ENCODE measurements at regions not wholly inside any gene's neighbourhood (a gene's known extent, or its start where the extent isn't known, plus 50 kb on each side); places are given as distances from the start of the nearest gene placed in this dataset.

- Histone ChIP-seq H3K27me3 (ENCODE audit: insufficient read depth, low read length) (no peaks in the 10 kb centered on the region), H3K9me3 (ENCODE audit: insufficient read depth, low read depth, low read length) (no peaks in the 10 kb centered on the region), H2AFZ (ENCODE audit: low read depth, low read length) (no peak overlapping the region), H3K79me2 (ENCODE audit: insufficient read depth, low read length) (no peaks in the 10 kb centered on the region), H4K20me1 (ENCODE audit: insufficient read depth, low read length) (no peaks in the 10 kb centered on the region), H3K4me3 (ENCODE audit: insufficient read depth, low read depth, low read length) (no peak overlapping the region), H3K36me3 (ENCODE audit: insufficient read depth, low read length) (no peaks in the 10 kb centered on the region), H3K27ac (ENCODE audit: low read depth, low read length) (no peak overlapping the region), H3K9ac (ENCODE audit: low read length) (no peak overlapping the region), H3K4me2 (ENCODE audit: low read length) (no peak overlapping the region), H3K4me1 (ENCODE audit: insufficient read depth, low read length) (peaks cover 9% of the 10 kb centered on the region)
- Mint-ChIP-seq H3K9me3 (ENCODE audit: unreplicated experiment) (no peaks in the 10 kb centered on the region), H3K27ac (ENCODE audit: unreplicated experiment) (no peak overlapping the region), H3K4me1 (ENCODE audit: low read depth, unreplicated experiment) (peaks cover 21% of the 10 kb centered on the region), H3K27me3 (ENCODE audit: low read depth, unreplicated experiment) (no peaks in the 10 kb centered on the region), H3K4me3 (ENCODE audit: unreplicated experiment) (no peak overlapping the region), H3K36me3 (ENCODE audit: low read depth, unreplicated experiment) (no peaks in the 10 kb centered on the region)
- TF ChIP-seq EZH2 (IDR thresholded peaks at IDR 0.05; ENCODE audit: insufficient read depth, low read length): no peak
- no peak for TF ChIP-seq CTCF (IDR thresholded peaks at IDR 0.05; ENCODE audit: insufficient read depth, low read depth, low read length)
- FAIRE-seq: no peak
- DNase-seq (ENCODE audit: low read depth): no peak
Measured at GRCh38 chr17:13398091-13398490, 203.6 kb downstream of the HS3ST3A1 start.

GRCh38 chr17:13395862-13396261 is 205.9 kb downstream of the HS3ST3A1 start:
- Histone ChIP-seq H3K27me3 (ENCODE audit: insufficient read depth, low read length) (no peaks in the 10 kb centered on the region), H2AFZ (ENCODE audit: low read depth, low read length) (no peak overlapping the region), H3K9ac (ENCODE audit: low read length) (no peak overlapping the region), H3K4me2 (ENCODE audit: low read length) (no peak overlapping the region), H3K27ac (ENCODE audit: low read depth, low read length) (no peak overlapping the region), H4K20me1 (ENCODE audit: insufficient read depth, low read length) (no peaks in the 10 kb centered on the region), H3K36me3 (ENCODE audit: insufficient read depth, low read length) (no peaks in the 10 kb centered on the region), H3K79me2 (ENCODE audit: insufficient read depth, low read length) (no peaks in the 10 kb centered on the region), H3K4me3 (ENCODE audit: insufficient read depth, low read depth, low read length) (no peak overlapping the region), H3K9me3 (ENCODE audit: insufficient read depth, low read depth, low read length) (no peaks in the 10 kb centered on the region), H3K4me1 (ENCODE audit: insufficient read depth, low read length) (peaks cover 9% of the 10 kb centered on the region)
- no peaks in the 10 kb centered on the region for H3K9me3 Mint-ChIP-seq (ENCODE audit: unreplicated experiment)
- FAIRE-seq: no peak
- H3K4me1 Mint-ChIP-seq (ENCODE audit: low read depth, unreplicated experiment): peaks cover 21% of the 10 kb centered on the region
- no peaks in the 10 kb centered on the region for H3K36me3 Mint-ChIP-seq (ENCODE audit: low read depth, unreplicated experiment)
- TF ChIP-seq CTCF (IDR thresholded peaks at IDR 0.05; ENCODE audit: insufficient read depth, low read depth, low read length) (no peak), EZH2 (IDR thresholded peaks at IDR 0.05; ENCODE audit: insufficient read depth, low read length) (no peak)
- DNase-seq (ENCODE audit: low read depth): peak; percentile 62
- no peak overlapping the region for H3K4me3 Mint-ChIP-seq (ENCODE audit: unreplicated experiment)
- no peaks in the 10 kb centered on the region for H3K27me3 Mint-ChIP-seq (ENCODE audit: low read depth, unreplicated experiment)
- no peak overlapping the region for H3K27ac Mint-ChIP-seq (ENCODE audit: unreplicated experiment)

- no peaks in the 10 kb centered on the region for H3K27me3 Mint-ChIP-seq (ENCODE audit: low read depth, unreplicated experiment)
- Histone ChIP-seq H3K27me3 (ENCODE audit: insufficient read depth, low read length) (no peaks in the 10 kb centered on the region), H2AFZ (ENCODE audit: low read depth, low read length) (no peak overlapping the region), H3K79me2 (ENCODE audit: insufficient read depth, low read length) (no peaks in the 10 kb centered on the region), H4K20me1 (ENCODE audit: insufficient read depth, low read length) (no peaks in the 10 kb centered on the region), H3K4me1 (ENCODE audit: insufficient read depth, low read length) (peaks cover 9% of the 10 kb centered on the region), H3K4me2 (ENCODE audit: low read length) (no peak overlapping the region), H3K27ac (ENCODE audit: low read depth, low read length) (no peak overlapping the region), H3K9ac (ENCODE audit: low read length) (no peak overlapping the region), H3K4me3 (ENCODE audit: insufficient read depth, low read depth, low read length) (no peak overlapping the region), H3K36me3 (ENCODE audit: insufficient read depth, low read length) (no peaks in the 10 kb centered on the region), H3K9me3 (ENCODE audit: insufficient read depth, low read depth, low read length) (no peaks in the 10 kb centered on the region)
- no peak overlapping the region for H3K27ac Mint-ChIP-seq (ENCODE audit: unreplicated experiment)
- no peaks in the 10 kb centered on the region for H3K9me3 Mint-ChIP-seq (ENCODE audit: unreplicated experiment)
- peaks cover 21% of the 10 kb centered on the region for H3K4me1 Mint-ChIP-seq (ENCODE audit: low read depth, unreplicated experiment)
- no peak for FAIRE-seq
- DNase-seq (ENCODE audit: low read depth): no peak
- TF ChIP-seq CTCF (IDR thresholded peaks at IDR 0.05; ENCODE audit: insufficient read depth, low read depth, low read length) (no peak), EZH2 (IDR thresholded peaks at IDR 0.05; ENCODE audit: insufficient read depth, low read length) (no peak)
- no peaks in the 10 kb centered on the region for H3K36me3 Mint-ChIP-seq (ENCODE audit: low read depth, unreplicated experiment)
- H3K4me3 Mint-ChIP-seq (ENCODE audit: unreplicated experiment): no peak overlapping the region
Measured at GRCh38 chr17:13395346-13395745, 206.4 kb downstream of the HS3ST3A1 start.

Measured in astrocyte (in vitro differentiated cells and primary cell).